ENCODE measurements at regions not wholly inside any gene's neighbourhood (a gene's known extent, or its start where the extent isn't known, plus 50 kb on each side); places are given as distances from the start of the nearest gene placed in this dataset.
"Not testable (repeated sequence)": the region's sequence is repeated elsewhere in the genome, so short reads cannot be mapped to it uniquely, and the experiment has no call there.

DNA sequence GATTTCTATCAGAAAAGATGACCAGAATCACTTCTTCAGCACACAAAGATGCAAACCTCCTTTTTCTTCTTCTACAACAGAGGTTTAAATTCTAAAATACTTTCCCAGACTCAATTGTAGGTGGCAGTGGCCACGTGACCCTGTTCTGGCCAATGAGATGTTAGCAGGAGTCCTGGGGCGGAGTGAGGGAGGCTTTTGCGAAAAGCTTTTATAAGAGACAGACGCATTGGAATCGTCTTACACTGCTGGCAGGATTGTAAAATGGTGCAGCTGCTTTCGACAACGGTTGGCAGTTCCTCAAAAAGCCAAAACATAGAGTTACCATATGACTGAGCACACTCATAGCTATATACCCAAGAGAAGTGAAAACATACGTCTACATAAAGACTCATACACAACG is 87.0 kb upstream of the MAGI3 start:
- DNase-seq (ENCODE audit: low spot score, unreplicated experiment): no peak
- no peaks in the 10 kb centered on the region for H3K36me3 Mint-ChIP-seq (ENCODE audit: insufficient read depth)
- peaks cover 5% of the 10 kb centered on the region for H3K27me3 Mint-ChIP-seq
- TF ChIP-seq, protein P1, sequence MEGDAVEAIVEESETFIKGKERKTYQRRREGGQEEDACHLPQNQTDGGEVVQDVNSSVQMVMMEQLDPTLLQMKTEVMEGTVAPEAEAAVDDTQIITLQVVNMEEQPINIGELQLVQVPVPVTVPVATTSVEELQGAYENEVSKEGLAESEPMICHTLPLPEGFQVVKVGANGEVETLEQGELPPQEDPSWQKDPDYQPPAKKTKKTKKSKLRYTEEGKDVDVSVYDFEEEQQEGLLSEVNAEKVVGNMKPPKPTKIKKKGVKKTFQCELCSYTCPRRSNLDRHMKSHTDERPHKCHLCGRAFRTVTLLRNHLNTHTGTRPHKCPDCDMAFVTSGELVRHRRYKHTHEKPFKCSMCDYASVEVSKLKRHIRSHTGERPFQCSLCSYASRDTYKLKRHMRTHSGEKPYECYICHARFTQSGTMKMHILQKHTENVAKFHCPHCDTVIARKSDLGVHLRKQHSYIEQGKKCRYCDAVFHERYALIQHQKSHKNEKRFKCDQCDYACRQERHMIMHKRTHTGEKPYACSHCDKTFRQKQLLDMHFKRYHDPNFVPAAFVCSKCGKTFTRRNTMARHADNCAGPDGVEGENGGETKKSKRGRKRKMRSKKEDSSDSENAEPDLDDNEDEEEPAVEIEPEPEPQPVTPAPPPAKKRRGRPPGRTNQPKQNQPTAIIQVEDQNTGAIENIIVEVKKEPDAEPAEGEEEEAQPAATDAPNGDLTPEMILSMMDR (IDR thresholded peaks at IDR 0.05; ENCODE audit: unreplicated experiment): no peak
- no peaks in the 10 kb centered on the region for H3K9me3 Mint-ChIP-seq (ENCODE audit: low read depth)
- no peak overlapping the region for H3K27ac Mint-ChIP-seq
- no peaks in the 10 kb centered on the region for H3K4me1 Mint-ChIP-seq (ENCODE audit: low read depth)
- no peak overlapping the region for H3K4me3 Mint-ChIP-seq (ENCODE audit: low read depth)

DNA sequence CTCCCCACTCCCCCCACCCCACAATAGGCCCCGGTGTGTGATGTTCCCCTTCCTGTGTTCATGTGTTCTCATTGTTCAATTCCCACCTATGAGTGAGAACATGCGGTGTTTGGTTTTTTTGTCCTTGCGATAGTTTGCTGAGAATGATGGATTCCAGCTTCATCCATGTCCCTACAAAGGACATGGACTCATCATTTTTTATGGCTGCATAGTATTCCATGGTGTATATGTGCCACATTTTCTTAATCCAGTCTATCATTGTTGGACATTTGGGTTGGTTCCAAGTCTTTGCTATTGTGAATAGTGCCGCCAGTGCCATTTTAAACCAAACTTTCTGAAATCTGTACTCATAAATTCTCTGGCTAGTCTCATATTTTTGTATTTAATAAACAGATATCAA is 85.3 kb upstream of the MAGI3 start:
- not testable (repeated sequence) for H3K4me1 Mint-ChIP-seq (ENCODE audit: low read depth); H3K4me3 Mint-ChIP-seq (ENCODE audit: low read depth); H3K36me3 Mint-ChIP-seq (ENCODE audit: insufficient read depth); DNase-seq (ENCODE audit: low spot score, unreplicated experiment); H3K27ac Mint-ChIP-seq; H3K9me3 Mint-ChIP-seq (ENCODE audit: low read depth); H3K27me3 Mint-ChIP-seq

DNA sequence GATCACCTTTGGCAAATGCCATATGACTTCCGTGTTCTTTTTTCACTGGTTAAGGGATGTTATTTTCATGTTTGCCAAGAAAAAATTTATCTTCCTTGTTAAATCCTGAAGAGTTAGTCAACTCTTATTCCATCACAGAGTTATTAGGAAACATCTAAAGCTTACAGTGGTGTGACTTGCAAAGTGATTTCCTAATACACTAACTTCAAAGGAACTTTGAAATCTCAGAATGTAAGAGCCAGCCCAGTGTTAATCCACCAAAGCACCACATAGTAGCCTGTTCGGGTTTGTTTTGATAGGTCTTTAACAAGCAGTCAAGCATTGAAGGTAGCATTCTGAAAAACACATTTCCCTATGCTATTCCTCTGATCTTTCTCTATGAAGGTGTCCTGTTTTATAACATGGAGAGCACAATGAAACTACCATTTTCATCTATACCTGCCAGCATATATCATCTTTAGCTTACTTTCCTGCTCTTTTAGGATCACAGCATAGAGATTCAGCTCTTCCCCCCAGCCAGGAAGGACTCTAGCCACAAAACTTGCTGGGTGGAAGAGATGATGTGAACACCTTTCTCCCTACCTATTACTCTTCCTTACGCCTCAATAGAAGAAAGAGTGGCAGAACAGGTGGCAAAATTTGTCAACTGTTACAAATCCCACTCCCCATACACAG is 82.4 kb upstream of the MAGI3 start:
- Mint-ChIP-seq H3K4me3 (ENCODE audit: low read depth) (no peak overlapping the region), H3K4me1 (ENCODE audit: low read depth) (no peaks in the 10 kb centered on the region), H3K27me3 (peaks cover 5% of the 10 kb centered on the region), H3K36me3 (ENCODE audit: insufficient read depth) (no peaks in the 10 kb centered on the region), H3K9me3 (ENCODE audit: low read depth) (peaks cover 6% of the 10 kb centered on the region), H3K27ac (no peak overlapping the region)
- DNase-seq (ENCODE audit: low spot score, unreplicated experiment): no peak
- TF ChIP-seq, protein P1 (IDR thresholded peaks at IDR 0.05; ENCODE audit: unreplicated experiment): no peak

DNA sequence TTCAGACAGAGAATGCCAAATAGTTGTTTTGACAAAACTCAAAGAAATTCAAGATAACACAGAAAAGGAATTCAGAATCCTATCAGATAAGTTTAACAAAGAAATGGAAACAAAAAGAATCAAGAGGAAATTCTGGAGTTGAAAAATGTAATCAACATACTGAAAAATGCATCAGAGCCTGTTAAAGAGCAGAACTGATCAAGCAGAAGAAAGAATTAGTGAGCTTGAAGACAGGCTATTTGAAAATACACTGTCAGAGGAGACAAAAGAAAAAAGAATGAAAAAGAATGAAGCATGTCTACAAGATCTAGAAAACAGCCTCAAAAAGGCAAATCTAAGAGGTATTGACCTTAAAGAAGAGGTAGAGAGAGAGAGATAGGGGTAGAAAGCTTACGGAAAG is 77.7 kb upstream of the MAGI3 start:
- H3K27me3 Mint-ChIP-seq; H3K36me3 Mint-ChIP-seq (ENCODE audit: insufficient read depth); DNase-seq (ENCODE audit: low spot score, unreplicated experiment): not testable (repeated sequence)

DNA sequence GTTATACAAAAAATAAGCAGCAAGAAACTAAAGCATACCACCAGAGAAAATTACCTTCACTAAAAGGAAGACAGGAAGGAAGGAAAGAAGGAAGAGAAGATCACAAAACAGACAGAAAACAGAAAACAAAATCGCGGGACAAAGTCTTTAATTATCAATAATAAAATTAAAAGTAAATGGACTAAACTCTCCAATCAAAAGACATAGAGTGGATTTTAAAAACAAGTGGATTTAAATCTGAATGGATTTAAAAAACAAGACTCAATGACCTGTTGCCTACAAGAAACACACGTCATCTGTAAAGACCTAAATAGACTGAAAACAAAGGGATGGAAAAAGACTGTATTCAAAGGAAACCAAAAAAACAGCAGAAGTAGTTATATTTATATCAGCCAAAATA is 75.7 kb upstream of the MAGI3 start:
- peaks cover 18% of the 10 kb centered on the region for H3K9me3 Mint-ChIP-seq (ENCODE audit: low read depth)
- H3K4me3 Mint-ChIP-seq (ENCODE audit: low read depth): no peak overlapping the region
- no peaks in the 10 kb centered on the region for H3K36me3 Mint-ChIP-seq (ENCODE audit: insufficient read depth)
- DNase-seq (ENCODE audit: low spot score, unreplicated experiment): no peak
- no peaks in the 10 kb centered on the region for H3K27me3 Mint-ChIP-seq
- H3K4me1 Mint-ChIP-seq (ENCODE audit: low read depth): no peaks in the 10 kb centered on the region
- no peak overlapping the region for H3K27ac Mint-ChIP-seq
- TF ChIP-seq, protein P1 (IDR thresholded peaks at IDR 0.05; ENCODE audit: unreplicated experiment): no peak

More for the DNA sequence above, 77.7 kb upstream of the MAGI3 start:
- not testable (repeated sequence) for H3K4me1 Mint-ChIP-seq (ENCODE audit: low read depth); H3K4me3 Mint-ChIP-seq (ENCODE audit: low read depth); H3K27ac Mint-ChIP-seq
- H3K9me3 Mint-ChIP-seq (ENCODE audit: low read depth): peaks cover 18% of the 10 kb centered on the region

DNA sequence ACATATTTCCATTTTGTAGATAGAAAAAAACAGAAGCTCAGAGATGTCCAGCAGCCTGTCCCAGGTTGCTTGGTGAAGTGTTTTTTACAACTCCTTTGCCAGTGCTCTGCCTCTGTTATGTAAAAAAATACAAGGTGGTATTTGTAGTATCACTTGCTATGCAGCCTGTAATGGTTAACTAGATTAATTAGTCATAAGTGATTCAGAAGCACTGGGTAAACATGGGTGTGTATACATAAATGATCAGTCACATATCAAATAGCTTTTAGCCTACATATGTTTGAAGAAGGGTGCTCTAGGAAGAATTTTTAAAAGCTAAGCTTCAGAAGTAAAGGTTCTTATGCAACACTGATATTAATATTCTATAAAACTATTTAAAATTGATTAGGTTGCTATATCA is 70.0 kb upstream of the MAGI3 start:
- Mint-ChIP-seq H3K36me3 (ENCODE audit: insufficient read depth) (no peaks in the 10 kb centered on the region), H3K27ac (no peak overlapping the region), H3K27me3 (no peaks in the 10 kb centered on the region), H3K9me3 (ENCODE audit: low read depth) (no peaks in the 10 kb centered on the region), H3K4me1 (ENCODE audit: low read depth) (peaks cover 5% of the 10 kb centered on the region), H3K4me3 (ENCODE audit: low read depth) (no peak overlapping the region)
- no peak for DNase-seq (ENCODE audit: low spot score, unreplicated experiment)
- TF ChIP-seq, protein P1 (IDR thresholded peaks at IDR 0.05; ENCODE audit: unreplicated experiment): no peak

All from progenitor cell of endocrine pancreas (in vitro differentiated cells).